Middle frontal gyrus (tissue), 1 donor: ENCODE measurements at regions not wholly inside any gene's neighbourhood (a gene's known extent, or its start where the extent isn't known, plus 50 kb on each side); places are given as distances from the start of the nearest gene placed in this dataset.
"Not testable (repeated sequence)": the region's sequence is repeated elsewhere in the genome, so short reads cannot be mapped to it uniquely, and the experiment has no call there.

Source experiments
- DNase-seq: peaks from one replicate; pipeline ENCODE4 v3.0.0-alpha.2; 2015; ENCODE audit warnings: low spot score; ENCODE audit errors: extremely low spot score

DNA sequence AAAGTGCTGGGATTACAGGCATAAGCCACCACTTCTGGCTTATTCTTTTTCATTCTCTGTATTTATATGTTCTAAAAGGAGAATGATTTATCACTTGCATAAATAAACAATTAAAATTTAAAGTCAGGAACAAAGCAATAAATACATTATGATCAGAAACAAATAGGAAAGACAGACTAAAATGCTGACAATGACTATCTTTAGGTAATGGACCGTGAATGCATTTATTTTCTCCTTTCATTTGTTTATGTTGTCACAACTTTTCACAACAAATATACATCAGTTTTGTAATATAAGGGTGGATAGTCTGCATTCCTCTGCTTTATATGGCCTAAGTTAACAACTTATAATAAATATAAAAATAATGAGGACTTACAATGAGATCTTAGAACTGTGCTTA is 199.2 kb upstream of the EPHA4 start:
- DNase-seq: no peak

- DNase-seq: no peak
Observed at GRCh38 chr2:221767106-221768012, 195.3 kb upstream of the EPHA4 start.

DNA sequence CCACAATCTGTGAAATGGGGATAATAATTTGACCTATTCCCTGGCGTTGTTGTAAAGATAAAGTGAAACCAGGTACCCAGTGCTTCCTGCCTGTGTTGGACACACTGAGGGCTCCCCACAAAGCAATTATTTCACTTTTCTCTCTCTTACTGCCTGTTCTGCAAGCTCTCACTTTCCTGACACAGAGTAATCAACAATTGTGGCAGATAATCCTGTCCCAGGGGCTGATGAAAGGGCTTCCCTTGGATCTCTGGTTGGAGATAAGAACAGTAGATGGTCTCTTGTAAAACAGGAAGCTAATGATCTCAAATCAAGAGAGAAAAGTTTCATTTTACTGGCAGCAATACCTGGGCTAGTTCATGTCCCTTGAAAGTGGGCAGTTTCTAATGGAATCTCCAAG is 190.4 kb upstream of the EPHA4 start:
- DNase-seq: no peak

GRCh38 chr2:221761260-221761659 is 189.2 kb upstream of the EPHA4 start:
- DNase-seq: no peak

- no peak for DNase-seq
Observed at GRCh38 chr2:221758076-221758475, 186.0 kb upstream of the EPHA4 start.

GRCh38 chr2:221753401-221753800 is 181.3 kb upstream of the EPHA4 start:
- DNase-seq: no peak

- no peak for DNase-seq
Observed at GRCh38 chr2:221752781-221753180, 180.7 kb upstream of the EPHA4 start.

DNA sequence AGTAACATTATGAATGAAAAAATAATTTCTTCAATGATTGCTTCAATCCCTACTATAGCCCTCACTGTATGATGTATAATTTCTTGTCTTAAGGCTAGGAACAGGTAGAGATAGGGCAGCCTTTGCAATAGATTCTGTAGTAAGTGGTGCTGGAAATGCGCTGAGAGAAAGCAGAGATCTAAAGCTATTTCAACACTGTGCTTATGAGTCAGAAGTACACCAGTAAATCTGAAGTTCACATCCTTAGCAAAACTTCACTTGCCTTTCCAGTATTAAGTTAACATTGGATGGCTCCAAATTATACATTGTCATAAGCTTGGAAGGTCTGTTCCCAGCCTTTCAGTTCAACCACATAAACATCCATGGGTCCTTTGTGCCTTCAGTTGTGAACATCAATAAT is 178.2 kb upstream of the EPHA4 start:
- no peak for DNase-seq

DNA sequence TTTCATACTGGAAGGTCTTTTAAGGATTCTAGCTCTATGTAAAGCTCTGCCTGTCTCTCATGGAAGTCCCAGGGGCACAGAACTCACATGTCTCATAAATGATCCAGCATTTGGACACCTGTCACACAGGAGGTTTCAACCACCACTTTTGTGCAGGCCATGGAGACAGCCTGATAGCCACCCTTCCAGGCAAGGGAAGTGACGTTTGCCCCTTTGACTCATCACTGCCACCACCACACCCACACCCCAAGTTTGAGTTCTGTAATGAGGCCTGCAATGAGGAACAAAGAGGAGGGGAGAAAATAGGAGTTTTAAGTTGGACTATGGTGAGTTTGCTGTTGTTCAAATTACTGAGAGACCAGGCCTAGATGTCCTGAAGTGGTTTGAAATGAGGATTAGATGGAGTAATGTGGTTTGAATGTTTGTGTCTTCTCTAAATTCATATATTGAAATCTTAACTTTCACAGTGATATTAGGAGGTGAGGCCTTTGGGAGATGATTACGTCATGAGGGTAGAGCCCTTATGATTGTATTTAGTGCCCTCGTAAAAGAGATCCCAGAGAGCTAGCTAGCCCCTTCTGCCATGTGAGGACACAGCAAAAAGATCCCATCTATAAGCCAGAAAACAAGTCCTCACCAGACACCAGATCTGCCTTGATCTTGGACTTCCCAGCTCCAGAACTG is 175.3 kb upstream of the EPHA4 start:
- no peak for DNase-seq

GRCh38 chr2:221741496-221742211 is 169.6 kb upstream of the EPHA4 start:
- DNase-seq: no peak

- DNase-seq: no peak
Observed at GRCh38 chr2:221731432-221732145, 159.5 kb upstream of the EPHA4 start.

DNA sequence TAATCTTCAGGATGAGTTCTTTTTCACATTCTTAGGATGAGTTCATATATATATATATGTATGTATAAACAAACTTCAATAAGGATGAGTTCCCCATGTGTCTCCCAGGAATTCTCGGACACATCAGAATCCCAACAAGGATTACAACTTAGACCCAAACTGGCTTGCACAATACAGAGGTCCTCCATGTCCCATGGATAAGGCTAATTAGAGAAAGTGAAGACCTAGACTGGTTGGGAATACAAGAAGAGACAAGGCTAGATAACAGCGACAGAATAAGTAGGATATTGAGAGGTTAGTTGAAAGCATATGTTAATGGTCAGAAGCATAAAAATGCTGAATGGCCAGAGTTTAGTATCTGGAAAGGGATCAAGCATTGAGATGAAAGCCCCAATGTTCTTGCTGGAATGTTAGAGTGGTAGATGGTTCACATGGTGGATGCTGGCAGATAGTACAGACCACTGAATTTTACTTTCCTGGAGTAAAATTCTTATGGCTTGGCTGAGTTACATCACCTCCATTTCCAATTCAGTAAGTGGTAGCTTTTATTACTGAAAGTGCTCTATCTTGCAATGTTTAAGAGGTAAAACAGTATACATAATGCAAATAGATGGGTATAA is 154.9 kb upstream of the EPHA4 start:
- no peak for DNase-seq

GRCh38 chr2:221724631-221725203 is 152.6 kb upstream of the EPHA4 start:
- DNase-seq: no peak

GRCh38 chr2:221724117-221724516 is 152.0 kb upstream of the EPHA4 start:
- not testable (repeated sequence) for DNase-seq

DNA sequence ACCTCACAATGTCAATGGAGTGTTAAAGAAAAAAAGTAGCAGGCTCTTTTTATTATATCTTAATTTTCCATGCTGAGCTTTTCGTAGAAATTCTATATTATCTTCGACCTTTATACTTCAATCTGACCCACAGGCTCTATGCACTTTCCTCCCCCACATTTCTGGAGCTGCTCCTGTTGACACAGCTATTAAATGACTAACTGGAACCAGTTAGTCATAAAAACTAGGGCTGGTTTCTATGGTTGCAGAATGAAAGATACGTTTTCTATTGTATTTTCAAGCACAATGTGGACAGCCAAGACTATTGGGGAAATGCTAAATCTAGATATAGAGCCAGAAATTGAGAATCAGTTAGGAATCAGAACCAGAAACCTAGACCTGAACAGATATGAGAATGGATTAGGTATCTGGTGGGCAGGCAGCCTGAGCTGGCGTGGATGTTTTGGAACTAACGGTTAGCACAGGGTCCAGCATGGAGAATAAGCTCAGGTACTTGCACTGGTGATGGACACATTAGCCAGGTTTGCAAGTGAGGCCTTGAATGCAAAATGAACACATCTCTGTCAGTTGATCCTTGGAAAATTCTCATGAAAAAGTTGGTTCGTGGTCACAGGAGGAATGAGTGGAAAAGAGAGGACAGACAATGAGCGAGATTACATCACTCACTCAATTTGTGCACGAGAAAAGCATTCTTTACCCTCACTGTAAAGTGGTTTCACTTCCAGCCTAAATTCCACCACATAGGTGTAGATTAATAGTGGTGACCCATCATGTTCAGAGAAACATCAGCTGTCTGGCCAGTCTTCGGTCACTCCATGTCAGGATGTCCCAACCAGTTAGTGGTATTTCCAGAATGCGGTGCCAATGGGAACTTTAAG is 144.6 kb upstream of the EPHA4 start:
- no peak for DNase-seq

- no peak for DNase-seq
Observed at GRCh38 chr2:221715523-221716247, 143.6 kb upstream of the EPHA4 start.

DNA sequence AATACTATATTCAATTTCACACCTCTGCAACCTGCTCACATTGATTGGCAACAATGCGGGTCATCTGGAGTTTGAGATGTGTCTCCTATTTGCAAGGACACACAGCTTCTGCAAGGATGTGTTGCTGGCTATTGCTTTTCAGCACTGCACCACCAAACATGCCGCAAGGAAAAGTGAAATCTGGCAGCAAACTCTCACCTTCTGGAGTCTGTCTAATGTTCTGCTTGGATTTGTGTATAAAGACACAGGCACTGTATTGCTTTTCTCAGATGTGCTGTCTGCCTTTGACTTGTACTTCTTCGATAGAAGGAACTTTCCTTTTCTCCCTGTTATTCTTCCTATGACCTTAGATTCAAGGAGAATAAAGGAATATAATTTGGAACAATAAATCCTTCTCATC is 138.6 kb upstream of the EPHA4 start:
- DNase-seq: no peak

DNA sequence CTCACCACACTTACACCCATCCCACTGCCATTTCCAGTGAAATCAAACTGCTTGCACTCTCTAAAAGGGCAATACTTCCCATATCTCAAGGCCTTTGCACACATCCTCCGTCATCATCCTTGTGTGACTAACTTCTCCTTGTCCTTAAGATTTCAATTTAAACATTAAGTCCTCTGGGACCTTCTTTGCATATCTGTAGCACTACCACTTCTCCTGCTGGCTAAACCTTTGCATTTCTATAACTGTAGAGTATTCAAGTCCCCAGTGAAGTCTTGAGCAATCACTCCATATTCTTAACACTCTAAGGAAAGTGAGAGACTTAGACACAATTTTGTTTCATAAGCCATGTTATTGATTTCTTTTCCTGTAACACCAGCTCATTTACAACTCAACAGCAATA is 136.8 kb upstream of the EPHA4 start:
- no peak for DNase-seq
